ENCODE measurements at regions not wholly inside any gene's neighbourhood (a gene's known extent, or its start where the extent isn't known, plus 50 kb on each side); places are given as distances from the start of the nearest gene placed in this dataset.

DNA sequence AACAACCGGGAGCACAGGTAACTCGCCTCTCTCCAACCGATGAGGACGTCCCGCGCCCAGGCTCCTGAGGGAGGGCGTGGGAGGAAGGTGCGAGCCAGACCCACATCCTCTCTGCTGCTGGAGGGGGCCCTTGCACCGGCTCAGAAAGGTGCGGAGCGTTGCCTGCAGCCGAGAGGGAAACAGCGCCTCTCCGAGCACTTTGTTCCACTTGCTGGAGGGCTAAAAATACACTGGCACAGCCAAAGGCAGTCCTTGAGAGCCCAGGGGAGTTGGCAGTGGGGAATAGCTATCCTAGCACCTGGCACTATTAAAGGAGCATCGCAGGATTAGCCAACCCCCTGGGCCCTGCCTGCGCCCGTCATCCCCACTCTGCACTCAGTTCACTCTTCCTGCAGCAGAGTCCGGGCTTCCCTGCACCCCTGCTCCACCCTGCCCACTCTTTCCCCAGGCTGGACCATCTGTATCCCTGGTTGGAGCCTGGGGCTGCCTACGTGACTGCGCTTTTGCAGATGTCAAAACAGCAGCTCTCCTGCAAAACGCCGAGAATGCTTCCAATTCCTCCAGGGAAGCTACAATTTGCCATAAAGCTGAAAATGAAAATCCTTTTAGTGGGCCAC is 108.9 kb downstream of the SNX5 start:
- TF ChIP-seq ZFP3 (CRISPR knock-in tag; IDR thresholded peaks at IDR 0.05) (no peak), ZNF70 (CRISPR knock-in tag; IDR thresholded peaks at IDR 0.05) (no peak), CSRNP3 (CRISPR knock-in tag; IDR thresholded peaks at IDR 0.05) (no peak), TOX (CRISPR knock-in tag; IDR thresholded peaks at IDR 0.05; ENCODE audit: borderline replicate concordance) (no peak), ZNF8 (CRISPR knock-in tag; IDR thresholded peaks at IDR 0.05) (no peak), CSDC2 (CRISPR knock-in tag; IDR thresholded peaks at IDR 0.05) (no peak), ZNF565 (CRISPR knock-in tag; conservative IDR thresholded peaks at IDR 0.05; ENCODE audit: low read depth) (no peak), RARB (CRISPR knock-in tag; IDR thresholded peaks at IDR 0.05) (no peak), ZC3H10 (CRISPR knock-in tag; IDR thresholded peaks at IDR 0.05) (no peak), TSHZ2 (CRISPR knock-in tag; IDR thresholded peaks at IDR 0.05) (no peak), BACH2 (CRISPR knock-in tag; IDR thresholded peaks at IDR 0.05; ENCODE audit: borderline replicate concordance) (no peak), TCF4 (CRISPR knock-in tag; IDR thresholded peaks at IDR 0.05; ENCODE audit: borderline replicate concordance) (no peak), GLIS3 (CRISPR knock-in tag; IDR thresholded peaks at IDR 0.05) (no peak)
- TF ChIP-seq, protein P1, sequence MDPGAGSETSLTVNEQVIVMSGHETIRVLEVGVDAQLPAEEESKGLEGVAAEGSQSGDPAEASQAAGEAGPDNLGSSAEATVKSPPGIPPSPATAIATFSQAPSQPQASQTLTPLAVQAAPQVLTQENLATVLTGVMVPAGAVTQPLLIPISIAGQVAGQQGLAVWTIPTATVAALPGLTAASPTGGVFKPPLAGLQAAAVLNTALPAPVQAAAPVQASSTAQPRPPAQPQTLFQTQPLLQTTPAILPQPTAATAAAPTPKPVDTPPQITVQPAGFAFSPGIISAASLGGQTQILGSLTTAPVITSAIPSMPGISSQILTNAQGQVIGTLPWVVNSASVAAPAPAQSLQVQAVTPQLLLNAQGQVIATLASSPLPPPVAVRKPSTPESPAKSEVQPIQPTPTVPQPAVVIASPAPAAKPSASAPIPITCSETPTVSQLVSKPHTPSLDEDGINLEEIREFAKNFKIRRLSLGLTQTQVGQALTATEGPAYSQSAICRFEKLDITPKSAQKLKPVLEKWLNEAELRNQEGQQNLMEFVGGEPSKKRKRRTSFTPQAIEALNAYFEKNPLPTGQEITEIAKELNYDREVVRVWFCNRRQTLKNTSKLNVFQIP (CRISPR knock-in tag; IDR thresholded peaks at IDR 0.05; ENCODE audit: borderline replicate concordance, low read depth), result no peak
- no peak for ATAC-seq

GRCh38 chr20:17859002-17859615 is 109.5 kb downstream of the SNX5 start:
- TF ChIP-seq TSHZ2 (CRISPR knock-in tag; IDR thresholded peaks at IDR 0.05), result no peak
- no peak for TF ChIP-seq OSR1 (CRISPR knock-in tag; IDR thresholded peaks at IDR 0.05)
- no peak for TF ChIP-seq TCF4 (CRISPR knock-in tag; IDR thresholded peaks at IDR 0.05; ENCODE audit: borderline replicate concordance)
- TF ChIP-seq, protein P2, sequence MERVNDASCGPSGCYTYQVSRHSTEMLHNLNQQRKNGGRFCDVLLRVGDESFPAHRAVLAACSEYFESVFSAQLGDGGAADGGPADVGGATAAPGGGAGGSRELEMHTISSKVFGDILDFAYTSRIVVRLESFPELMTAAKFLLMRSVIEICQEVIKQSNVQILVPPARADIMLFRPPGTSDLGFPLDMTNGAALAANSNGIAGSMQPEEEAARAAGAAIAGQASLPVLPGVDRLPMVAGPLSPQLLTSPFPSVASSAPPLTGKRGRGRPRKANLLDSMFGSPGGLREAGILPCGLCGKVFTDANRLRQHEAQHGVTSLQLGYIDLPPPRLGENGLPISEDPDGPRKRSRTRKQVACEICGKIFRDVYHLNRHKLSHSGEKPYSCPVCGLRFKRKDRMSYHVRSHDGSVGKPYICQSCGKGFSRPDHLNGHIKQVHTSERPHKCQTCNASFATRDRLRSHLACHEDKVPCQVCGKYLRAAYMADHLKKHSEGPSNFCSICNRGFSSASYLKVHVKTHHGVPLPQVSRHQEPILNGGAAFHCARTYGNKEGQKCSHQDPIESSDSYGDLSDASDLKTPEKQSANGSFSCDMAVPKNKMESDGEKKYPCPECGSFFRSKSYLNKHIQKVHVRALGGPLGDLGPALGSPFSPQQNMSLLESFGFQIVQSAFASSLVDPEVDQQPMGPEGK (CRISPR knock-in tag; IDR thresholded peaks at IDR 0.05; ENCODE audit: borderline replicate concordance), result no peak
- TF ChIP-seq SNAI2 (CRISPR knock-in tag; IDR thresholded peaks at IDR 0.05), result no peak
- TF ChIP-seq ZFP30 (CRISPR knock-in tag; IDR thresholded peaks at IDR 0.05), result no peak
- TF ChIP-seq, protein P1 (CRISPR knock-in tag; IDR thresholded peaks at IDR 0.05; ENCODE audit: borderline replicate concordance, low read depth), result no peak
- TF ChIP-seq CSRNP3 (CRISPR knock-in tag; IDR thresholded peaks at IDR 0.05), result no peak
- TF ChIP-seq BACH2 (CRISPR knock-in tag; IDR thresholded peaks at IDR 0.05; ENCODE audit: borderline replicate concordance), result no peak
- no peak for TF ChIP-seq ZNF8 (CRISPR knock-in tag; IDR thresholded peaks at IDR 0.05)
- TF ChIP-seq GLIS3 (CRISPR knock-in tag; IDR thresholded peaks at IDR 0.05), result no peak
- no peak for TF ChIP-seq TOX (CRISPR knock-in tag; IDR thresholded peaks at IDR 0.05; ENCODE audit: borderline replicate concordance)
- TF ChIP-seq, protein P3, sequence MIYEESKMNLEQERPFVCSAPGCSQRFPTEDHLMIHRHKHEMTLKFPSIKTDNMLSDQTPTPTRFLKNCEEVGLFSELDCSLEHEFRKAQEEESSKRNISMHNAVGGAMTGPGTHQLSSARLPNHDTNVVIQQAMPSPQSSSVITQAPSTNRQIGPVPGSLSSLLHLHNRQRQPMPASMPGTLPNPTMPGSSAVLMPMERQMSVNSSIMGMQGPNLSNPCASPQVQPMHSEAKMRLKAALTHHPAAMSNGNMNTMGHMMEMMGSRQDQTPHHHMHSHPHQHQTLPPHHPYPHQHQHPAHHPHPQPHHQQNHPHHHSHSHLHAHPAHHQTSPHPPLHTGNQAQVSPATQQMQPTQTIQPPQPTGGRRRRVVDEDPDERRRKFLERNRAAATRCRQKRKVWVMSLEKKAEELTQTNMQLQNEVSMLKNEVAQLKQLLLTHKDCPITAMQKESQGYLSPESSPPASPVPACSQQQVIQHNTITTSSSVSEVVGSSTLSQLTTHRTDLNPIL (CRISPR knock-in tag; IDR thresholded peaks at IDR 0.05; ENCODE audit: low read depth), result no peak
- TF ChIP-seq ZFP3 (CRISPR knock-in tag; IDR thresholded peaks at IDR 0.05), result no peak
- no peak for TF ChIP-seq PPARA (CRISPR knock-in tag; IDR thresholded peaks at IDR 0.05; ENCODE audit: borderline replicate concordance)
- no peak for TF ChIP-seq ESRRG (CRISPR knock-in tag; IDR thresholded peaks at IDR 0.05)
- ATAC-seq, result no peak

Data from SK-N-SH treated with all-trans-retinoic acid at 6 μM for 48 hours (cell line).